ENCODE measurements at regions not wholly inside any gene's neighbourhood (a gene's known extent, or its start where the extent isn't known, plus 50 kb on each side); places are given as distances from the start of the nearest gene placed in this dataset.
"Not testable (repeated sequence)": the region's sequence is repeated elsewhere in the genome, so short reads cannot be mapped to it uniquely, and the experiment has no call there.

- Mint-ChIP-seq H3K36me3 (ENCODE audit: insufficient read depth) (no peaks in the 10 kb centered on the region), H3K4me3 (no peak overlapping the region), H3K4me1 (ENCODE audit: low read depth) (no peaks in the 10 kb centered on the region), H3K27me3 (ENCODE audit: low read depth) (peaks cover 18% of the 10 kb centered on the region), H3K9me3 (no peaks in the 10 kb centered on the region)
- ATAC-seq = no peak
- DNase-seq = no peak
Measured at GRCh38 chr3:150243466-150243865, 164.6 kb upstream of the TSC22D2 start.

DNA sequence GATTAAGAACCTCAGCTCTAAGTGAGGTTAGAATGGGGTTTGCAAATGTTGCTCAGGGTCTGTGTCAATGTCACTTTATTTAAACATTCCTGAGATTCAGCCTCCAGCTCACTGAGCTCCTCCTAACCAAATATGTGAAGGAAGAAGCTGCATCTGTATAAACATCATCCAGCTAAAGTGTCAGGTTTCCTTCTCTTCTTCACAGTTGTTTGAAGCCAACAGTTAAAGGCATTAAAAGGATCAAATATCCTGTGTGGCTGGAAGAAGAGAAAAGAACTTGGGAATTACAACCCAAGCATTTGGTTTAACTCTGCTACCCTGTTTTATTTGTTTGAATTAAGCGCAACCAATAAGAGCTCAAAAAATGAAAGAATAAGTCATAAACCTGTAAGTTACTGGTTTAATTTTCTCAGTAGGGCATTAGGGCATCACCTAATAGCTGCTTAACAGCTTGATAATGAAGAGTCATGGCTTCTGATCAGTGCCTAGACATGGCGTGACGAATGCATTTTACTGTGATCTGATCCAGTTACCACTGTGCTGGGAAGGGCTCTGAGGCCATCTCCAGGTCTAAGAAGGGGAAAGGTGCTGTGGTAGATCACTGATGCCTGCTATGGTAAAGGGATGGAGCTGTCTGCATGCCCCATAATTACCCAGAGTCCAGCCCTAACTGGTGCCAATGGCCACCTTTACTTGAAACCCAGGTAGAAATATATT, 165.7 kb upstream of the TSC22D2 start:
- Mint-ChIP-seq H3K4me1 (ENCODE audit: low read depth) (no peaks in the 10 kb centered on the region), H3K27me3 (ENCODE audit: low read depth) (peaks cover 17% of the 10 kb centered on the region), H3K9me3 (no peaks in the 10 kb centered on the region), H3K36me3 (ENCODE audit: insufficient read depth) (no peaks in the 10 kb centered on the region), H3K4me3 (no peak overlapping the region)
- no peak for DNase-seq
- ATAC-seq = no peak

GRCh38 chr3:150240891-150241290, 167.2 kb upstream of the TSC22D2 start:
- Mint-ChIP-seq H3K4me1 (ENCODE audit: low read depth) (no peaks in the 10 kb centered on the region), H3K4me3 (no peak overlapping the region), H3K9me3 (no peaks in the 10 kb centered on the region), H3K27me3 (ENCODE audit: low read depth) (peaks cover 11% of the 10 kb centered on the region), H3K36me3 (ENCODE audit: insufficient read depth) (no peaks in the 10 kb centered on the region)
- no peak for ATAC-seq
- no peak for DNase-seq

DNA sequence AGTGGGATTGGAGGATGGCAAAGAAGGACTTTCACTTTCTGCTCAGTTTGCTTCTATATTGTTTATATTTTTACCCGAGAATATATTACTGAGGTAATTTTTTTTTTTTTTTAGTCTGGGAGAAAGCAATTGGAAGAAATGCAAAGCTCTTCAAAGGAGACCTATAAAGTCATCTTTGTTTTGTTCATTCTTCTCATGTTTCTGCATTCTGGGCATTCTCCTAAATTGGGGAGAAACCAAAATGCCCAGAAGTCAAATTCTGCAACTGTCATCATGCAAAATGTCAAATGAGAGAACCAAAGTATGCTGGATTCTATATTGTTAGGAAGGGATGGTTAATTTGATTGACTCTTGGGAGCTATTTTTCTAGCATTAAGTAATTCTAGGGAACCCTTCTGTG, 168.3 kb upstream of the TSC22D2 start:
- Mint-ChIP-seq H3K4me3 (no peak overlapping the region), H3K27me3 (ENCODE audit: low read depth) (peaks cover 9% of the 10 kb centered on the region), H3K36me3 (ENCODE audit: insufficient read depth) (no peaks in the 10 kb centered on the region), H3K4me1 (ENCODE audit: low read depth) (no peaks in the 10 kb centered on the region), H3K9me3 (no peaks in the 10 kb centered on the region)
- DNase-seq (no peak), ATAC-seq (no peak)

GRCh38 chr3:150238995-150239619, 169.0 kb upstream of the TSC22D2 start:
- no peaks in the 10 kb centered on the region for H3K9me3 Mint-ChIP-seq
- H3K4me3 Mint-ChIP-seq = no peak overlapping the region
- no peak for DNase-seq
- H3K4me1 Mint-ChIP-seq (ENCODE audit: low read depth) = no peaks in the 10 kb centered on the region
- no peak for ATAC-seq
- H3K27me3 Mint-ChIP-seq (ENCODE audit: low read depth) = peaks cover 9% of the 10 kb centered on the region
- H3K36me3 Mint-ChIP-seq (ENCODE audit: insufficient read depth) = no peaks in the 10 kb centered on the region

DNA sequence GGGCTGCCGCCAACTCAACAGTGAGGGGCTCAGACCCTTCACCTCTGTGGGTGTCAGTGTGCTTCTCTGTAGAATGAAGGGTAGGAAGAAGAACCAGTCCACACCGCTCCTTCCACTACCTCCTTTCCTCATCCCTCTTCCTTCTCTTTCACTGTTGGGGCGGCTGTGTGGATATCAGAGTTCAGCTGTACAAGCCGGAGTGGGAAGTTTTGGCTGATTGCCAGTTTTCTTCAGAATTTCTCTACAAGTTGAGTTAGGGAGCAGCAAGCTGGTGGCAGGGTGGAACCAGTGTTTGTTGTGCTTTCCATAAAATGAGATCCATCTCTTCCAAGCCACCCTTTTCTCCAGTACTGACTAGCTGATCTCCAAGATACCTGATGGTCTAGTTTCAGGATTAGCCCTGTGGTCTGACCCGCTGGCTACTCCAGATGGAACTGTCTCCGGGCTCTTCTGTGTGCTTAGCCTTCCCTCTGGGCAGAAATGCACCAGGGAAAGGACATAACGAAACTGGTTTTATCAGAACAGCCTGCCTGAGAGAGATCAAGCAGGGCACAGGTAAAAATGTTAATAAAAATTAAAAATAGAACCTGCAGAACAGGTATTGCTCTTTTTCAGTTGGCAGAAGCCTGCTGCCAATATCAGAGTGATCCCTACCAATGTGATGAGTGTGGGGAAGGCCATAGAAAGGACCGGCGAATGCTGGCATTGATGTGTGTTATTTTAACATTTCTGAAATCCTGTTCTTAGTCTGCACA, 169.9 kb upstream of the TSC22D2 start:
- ATAC-seq (no peak), DNase-seq (no peak)
- no peaks in the 10 kb centered on the region for H3K36me3 Mint-ChIP-seq (ENCODE audit: insufficient read depth)
- H3K27me3 Mint-ChIP-seq (ENCODE audit: low read depth) = peaks cover 9% of the 10 kb centered on the region
- no peak overlapping the region for H3K4me3 Mint-ChIP-seq
- no peaks in the 10 kb centered on the region for H3K4me1 Mint-ChIP-seq (ENCODE audit: low read depth)
- H3K9me3 Mint-ChIP-seq = no peaks in the 10 kb centered on the region

DNA sequence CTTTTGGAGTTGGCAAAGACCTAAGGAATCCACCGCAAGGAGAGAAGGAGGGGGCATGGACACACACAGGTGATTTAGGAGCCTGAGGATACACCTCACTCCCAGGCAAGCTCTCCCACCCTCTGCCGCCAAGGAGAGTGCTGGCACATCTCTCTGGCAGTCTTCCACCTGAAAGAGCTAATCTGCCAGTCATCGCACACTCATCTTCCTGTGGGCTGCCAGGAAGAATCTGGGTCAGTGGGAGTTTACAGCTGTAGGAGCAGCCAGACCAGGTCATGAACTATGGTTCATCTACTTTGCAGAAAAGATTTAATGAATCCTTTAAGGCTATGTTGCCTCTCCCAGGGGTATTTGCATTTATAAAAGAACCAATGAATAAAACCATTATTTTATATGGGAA, 170.6 kb upstream of the TSC22D2 start:
- Mint-ChIP-seq H3K4me1 (ENCODE audit: low read depth) (no peaks in the 10 kb centered on the region), H3K9me3 (no peaks in the 10 kb centered on the region), H3K36me3 (ENCODE audit: insufficient read depth) (no peaks in the 10 kb centered on the region), H3K27me3 (ENCODE audit: low read depth) (peaks cover 8% of the 10 kb centered on the region), H3K4me3 (no peak overlapping the region)
- ATAC-seq (no peak), DNase-seq (no peak)

DNA sequence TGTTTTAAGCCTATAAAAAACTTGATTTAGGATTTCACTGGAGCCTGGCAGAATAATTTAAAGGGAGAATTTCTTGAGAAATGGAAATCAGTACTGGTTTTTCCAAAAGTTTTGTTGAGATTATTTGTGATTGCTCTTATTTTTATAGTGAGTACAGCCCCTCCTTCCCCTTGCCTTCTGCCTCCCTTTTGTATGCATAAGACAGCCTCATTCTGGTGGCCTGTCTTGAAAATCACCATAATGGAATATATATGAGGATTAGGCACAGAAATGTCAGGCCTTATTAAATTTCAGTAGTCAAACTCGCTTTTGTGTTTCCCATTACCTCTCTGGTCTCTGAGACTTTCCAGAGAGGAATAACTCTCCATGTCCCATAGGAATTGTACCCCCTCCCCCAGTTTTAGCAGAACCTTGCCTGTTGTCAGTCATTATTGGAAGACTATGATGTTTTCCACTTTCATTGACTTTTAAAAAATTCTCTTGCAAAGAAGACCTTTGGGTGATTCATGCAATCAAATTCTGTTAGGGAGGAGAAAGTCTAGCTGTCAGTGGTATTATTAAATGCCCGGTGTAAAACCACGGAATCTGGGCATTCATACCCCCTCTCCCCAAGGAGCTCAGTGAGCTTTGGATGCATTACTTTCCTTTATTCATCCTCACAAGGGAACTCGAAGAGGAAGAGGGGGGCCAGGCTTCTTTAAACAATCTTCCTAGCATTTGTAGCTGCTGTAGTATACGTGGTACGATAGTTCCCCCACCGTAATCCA, 171.6 kb upstream of the TSC22D2 start:
- H3K36me3 Mint-ChIP-seq (ENCODE audit: insufficient read depth) = no peaks in the 10 kb centered on the region
- no peaks in the 10 kb centered on the region for H3K9me3 Mint-ChIP-seq
- ATAC-seq (no peak), DNase-seq (no peak)
- no peaks in the 10 kb centered on the region for H3K4me1 Mint-ChIP-seq (ENCODE audit: low read depth)
- H3K27me3 Mint-ChIP-seq (ENCODE audit: low read depth) = peaks cover 8% of the 10 kb centered on the region
- no peak overlapping the region for H3K4me3 Mint-ChIP-seq

DNA sequence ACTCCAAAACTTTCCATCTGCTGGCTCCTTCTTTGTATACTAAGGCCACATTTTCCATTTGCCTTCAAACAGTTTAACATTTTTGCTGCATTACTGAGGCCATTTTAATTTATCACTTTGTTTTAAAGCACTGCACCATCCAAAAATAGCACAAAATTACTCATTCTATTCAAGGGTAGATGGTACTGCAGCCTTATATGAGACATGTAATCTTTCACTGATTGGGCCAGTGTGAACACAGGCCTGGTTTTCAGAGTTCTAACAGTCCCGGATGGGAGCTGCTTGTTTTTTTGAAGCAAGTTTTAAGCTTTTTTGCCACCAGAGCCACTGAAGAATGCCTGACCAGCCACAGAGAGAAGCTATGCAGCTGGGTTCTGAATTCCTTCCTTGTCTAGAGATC, 172.3 kb upstream of the TSC22D2 start:
- ATAC-seq = no peak
- H3K27me3 Mint-ChIP-seq (ENCODE audit: low read depth) = peaks cover 8% of the 10 kb centered on the region
- H3K36me3 Mint-ChIP-seq (ENCODE audit: insufficient read depth) = no peaks in the 10 kb centered on the region
- H3K4me1 Mint-ChIP-seq (ENCODE audit: low read depth) = no peaks in the 10 kb centered on the region
- no peaks in the 10 kb centered on the region for H3K9me3 Mint-ChIP-seq
- H3K4me3 Mint-ChIP-seq = no peak overlapping the region
- DNase-seq = no peak

- H3K9me3 Mint-ChIP-seq = no peaks in the 10 kb centered on the region
- H3K27me3 Mint-ChIP-seq (ENCODE audit: low read depth) = peaks cover 7% of the 10 kb centered on the region
- DNase-seq (no peak), ATAC-seq (no peak)
- no peaks in the 10 kb centered on the region for H3K4me1 Mint-ChIP-seq (ENCODE audit: low read depth)
- no peak overlapping the region for H3K4me3 Mint-ChIP-seq
- no peaks in the 10 kb centered on the region for H3K36me3 Mint-ChIP-seq (ENCODE audit: insufficient read depth)
Measured at GRCh38 chr3:150232992-150233451, 175.1 kb upstream of the TSC22D2 start.

- H3K9me3 Mint-ChIP-seq = no peaks in the 10 kb centered on the region
- no peak for ATAC-seq
- no peak overlapping the region for H3K4me3 Mint-ChIP-seq
Measured at GRCh38 chr3:150230037-150230436, 178.1 kb upstream of the TSC22D2 start.

DNA sequence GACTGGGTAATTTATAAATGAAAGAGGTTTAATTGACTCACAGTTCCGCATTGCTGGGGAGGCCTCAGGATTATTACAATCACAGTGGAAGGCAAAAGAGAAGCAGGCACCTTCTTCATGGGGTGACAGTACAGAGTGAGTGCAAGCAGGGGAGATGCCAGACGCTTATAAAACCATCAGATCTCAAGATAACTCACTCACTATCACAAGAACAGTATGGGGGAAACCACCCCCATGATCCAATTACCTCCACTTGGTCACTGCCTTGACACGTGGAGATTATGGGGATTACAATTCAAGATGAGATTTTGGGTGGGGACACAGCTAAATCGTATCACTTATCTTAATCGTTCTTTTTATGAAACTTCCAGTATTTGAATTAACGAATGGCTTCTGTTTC, 179.5 kb upstream of the TSC22D2 start:
- ATAC-seq; H3K4me3 Mint-ChIP-seq; H3K4me1 Mint-ChIP-seq (ENCODE audit: low read depth); DNase-seq; H3K9me3 Mint-ChIP-seq; H3K36me3 Mint-ChIP-seq (ENCODE audit: insufficient read depth): not testable (repeated sequence)
- peaks cover 21% of the 10 kb centered on the region for H3K27me3 Mint-ChIP-seq (ENCODE audit: low read depth)

More at GRCh38 chr3:150230037-150230436, 178.1 kb upstream of the TSC22D2 start:
- no peak for DNase-seq
- peaks cover 13% of the 10 kb centered on the region for H3K27me3 Mint-ChIP-seq (ENCODE audit: low read depth)
- H3K4me1 Mint-ChIP-seq (ENCODE audit: low read depth) = no peaks in the 10 kb centered on the region
- H3K36me3 Mint-ChIP-seq (ENCODE audit: insufficient read depth) = no peaks in the 10 kb centered on the region

- no peak for ATAC-seq
- no peak overlapping the region for H3K4me3 Mint-ChIP-seq
- DNase-seq = no peak
- H3K4me1 Mint-ChIP-seq (ENCODE audit: low read depth) = no peaks in the 10 kb centered on the region
- H3K27me3 Mint-ChIP-seq (ENCODE audit: low read depth) = peaks cover 19% of the 10 kb centered on the region
- H3K9me3 Mint-ChIP-seq = no peaks in the 10 kb centered on the region
- H3K36me3 Mint-ChIP-seq (ENCODE audit: insufficient read depth) = no peaks in the 10 kb centered on the region
Measured at GRCh38 chr3:150227839-150228238, 180.3 kb upstream of the TSC22D2 start.

DNA sequence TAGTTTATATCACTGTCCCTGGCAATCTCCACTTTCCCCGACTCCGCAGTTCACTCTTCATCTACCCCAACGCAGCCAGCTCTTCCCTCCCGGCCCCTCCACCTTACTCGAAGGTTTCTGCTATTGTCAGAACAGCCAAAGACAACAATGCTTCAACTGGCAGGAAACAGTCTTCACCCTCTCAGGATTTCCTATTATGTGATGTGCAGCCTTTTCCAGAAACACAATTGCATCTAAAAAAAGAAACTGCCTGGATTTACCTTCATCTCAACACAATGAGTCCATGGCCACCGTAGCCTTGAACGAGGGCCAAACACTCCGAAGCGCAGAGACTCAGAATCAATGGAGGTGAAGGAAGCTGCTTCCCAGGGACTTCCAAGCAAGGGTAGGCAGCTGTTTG, 182.1 kb upstream of the TSC22D2 start:
- DNase-seq (no peak), ATAC-seq (no peak)
- Mint-ChIP-seq H3K27me3 (ENCODE audit: low read depth) (peaks cover 36% of the 10 kb centered on the region), H3K4me1 (ENCODE audit: low read depth) (peaks cover 2% of the 10 kb centered on the region), H3K9me3 (no peaks in the 10 kb centered on the region), H3K4me3 (no peak overlapping the region), H3K36me3 (ENCODE audit: insufficient read depth) (no peaks in the 10 kb centered on the region)
